ENCODE measurements at regions not wholly inside any gene's neighbourhood (a gene's known extent, or its start where the extent isn't known, plus 50 kb on each side); places are given as distances from the start of the nearest gene placed in this dataset.

DNA sequence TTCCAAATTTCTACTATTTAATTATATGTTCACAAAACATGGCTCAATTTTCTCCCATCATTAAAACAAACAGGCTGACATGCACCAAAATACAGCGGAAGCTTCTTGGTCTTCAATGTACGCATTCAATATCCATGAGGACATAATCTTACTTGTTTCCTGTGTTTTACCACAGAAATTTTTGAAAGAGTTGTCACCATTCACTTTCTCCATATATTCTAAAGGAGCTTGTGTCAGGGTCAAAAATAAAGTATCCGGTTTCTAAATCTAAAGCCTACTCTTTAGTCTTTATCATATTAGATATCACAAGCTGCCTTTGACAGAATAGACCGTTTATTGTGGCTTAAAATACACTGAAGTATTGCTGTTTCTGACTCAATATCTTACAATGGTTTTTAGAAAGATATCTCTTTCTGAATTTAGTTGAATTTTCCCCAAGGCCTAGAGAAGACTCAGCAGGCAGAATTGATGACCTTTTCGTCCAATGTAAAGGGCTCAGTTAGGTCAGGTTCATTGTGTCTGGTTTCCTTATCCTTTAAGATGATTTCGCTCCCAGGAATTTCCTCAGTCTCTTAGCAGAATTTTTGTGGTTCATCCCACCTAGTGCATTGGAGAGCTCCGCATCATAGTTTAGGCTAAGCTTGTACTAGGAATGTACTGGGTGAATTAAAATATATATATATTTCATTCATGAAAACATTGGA, 717.2 kb downstream of the NCAM2 start:
- POLR2A ChIA-PET = no interaction called here
- CTCF ChIA-PET = no interaction called here

DNA sequence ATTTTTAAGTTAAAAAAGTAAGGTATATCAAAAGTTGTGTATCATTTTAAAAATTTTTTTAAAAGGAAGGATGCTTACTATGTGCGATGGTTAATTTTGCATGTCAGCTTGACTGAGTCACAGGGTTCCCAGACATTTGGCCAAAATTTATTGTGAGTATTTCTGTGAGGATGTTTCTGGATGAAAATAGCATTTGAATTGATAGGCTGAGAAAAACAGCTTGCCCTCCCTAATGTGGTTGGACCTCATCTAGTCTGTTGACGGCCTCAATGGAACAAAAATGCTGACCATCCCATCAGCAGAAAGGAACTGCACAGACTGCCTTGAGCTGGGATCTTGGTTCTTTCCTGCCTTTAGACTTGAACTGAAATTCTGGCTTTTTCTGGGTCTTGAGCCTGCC, 724.5 kb downstream of the NCAM2 start:
- ChIA-PET CTCF (no interaction called here), POLR2A (no interaction called here)

GRCh38 chr21:21730512-21730911, 732.3 kb downstream of the NCAM2 start:
- ChIA-PET CTCF (no interaction called here), POLR2A (no interaction called here)

DNA sequence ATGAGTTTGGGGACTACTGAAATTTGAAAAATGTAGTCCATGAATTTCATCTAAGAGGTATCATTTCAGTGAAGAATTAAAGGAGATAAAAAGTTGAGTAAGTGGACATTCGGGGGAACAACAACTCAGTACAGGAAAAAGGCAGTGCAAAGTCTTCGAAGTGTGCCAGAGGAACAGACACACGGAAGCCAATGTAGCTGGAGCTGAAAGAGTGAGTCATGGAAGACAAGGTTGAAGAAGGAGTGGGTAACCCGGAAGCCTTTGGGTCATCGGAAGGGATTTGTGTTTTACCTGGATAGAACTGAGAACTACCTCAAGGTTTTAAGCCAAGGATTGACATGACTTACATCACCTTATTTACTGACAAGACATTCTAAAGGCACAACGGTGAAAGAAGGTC, 733.4 kb downstream of the NCAM2 start:
- CTCF ChIA-PET = no interaction called here

GRCh38 chr21:21734088-21734487, 735.9 kb downstream of the NCAM2 start:
- POLR2A ChIA-PET = no interaction called here

More for the DNA sequence above, 733.4 kb downstream of the NCAM2 start:
- POLR2A ChIA-PET = no interaction called here

GRCh38 chr21:21737186-21737585, 739.0 kb downstream of the NCAM2 start:
- POLR2A ChIA-PET = no interaction called here
- CTCF ChIA-PET = no interaction called here

More at GRCh38 chr21:21734088-21734487, 735.9 kb downstream of the NCAM2 start:
- CTCF ChIA-PET = no interaction called here

GRCh38 chr21:21740207-21740606, 742.0 kb downstream of the NCAM2 start:
- CTCF ChIA-PET = no interaction called here
- POLR2A ChIA-PET = no interaction called here

- ChIA-PET CTCF (no interaction called here), POLR2A (no interaction called here)
Observed at GRCh38 chr21:21750124-21750825, 752.1 kb downstream of the NCAM2 start.

GRCh38 chr21:21751286-21751685, 753.1 kb downstream of the NCAM2 start:
- ChIA-PET POLR2A (no interaction called here), CTCF (no interaction called here)

GRCh38 chr21:21762855-21763254, 764.6 kb downstream of the NCAM2 start:
- ChIA-PET CTCF (no interaction called here), POLR2A (no interaction called here)

DNA sequence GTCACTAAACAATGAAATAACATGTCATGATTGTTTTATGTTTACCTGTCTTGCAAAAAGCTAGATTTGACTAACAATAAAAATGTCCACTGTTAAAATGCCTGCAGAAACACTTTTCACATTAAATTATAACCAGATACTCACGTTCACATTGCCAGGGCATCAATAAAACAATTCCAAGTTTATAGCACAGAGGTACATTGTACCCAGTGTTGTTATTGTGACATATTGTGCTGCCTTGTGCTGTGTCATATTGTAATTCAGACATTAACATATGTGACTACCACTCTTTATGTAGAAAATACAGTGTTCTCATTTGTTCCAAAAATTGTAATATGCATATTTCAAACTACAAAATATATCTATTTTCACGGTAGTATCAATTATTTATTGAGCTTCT, 766.1 kb downstream of the NCAM2 start:
- CTCF ChIA-PET = no interaction called here

DNA sequence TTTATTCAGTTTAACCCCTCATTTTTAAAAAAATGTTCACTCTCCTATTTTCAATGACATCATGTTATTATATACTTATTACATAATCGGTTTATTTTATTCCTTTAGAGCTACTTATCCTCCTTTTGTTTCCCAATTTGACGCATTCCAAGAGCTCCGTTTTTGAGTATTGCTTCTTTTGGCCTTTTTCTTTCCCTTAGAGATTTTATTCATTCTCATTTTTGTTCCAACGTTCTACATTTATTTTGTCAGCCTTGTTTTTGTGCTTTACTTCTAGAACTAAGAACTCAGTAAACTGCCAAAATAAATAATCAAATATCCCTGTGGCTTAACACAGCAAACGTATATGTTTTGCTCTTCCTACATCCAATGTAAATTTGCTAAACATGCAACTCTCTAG, 769.1 kb downstream of the NCAM2 start:
- CTCF ChIA-PET = no interaction called here
- POLR2A ChIA-PET = no interaction called here

More for the DNA sequence above, 766.1 kb downstream of the NCAM2 start:
- POLR2A ChIA-PET = no interaction called here

- CTCF ChIA-PET = no interaction called here
Observed at GRCh38 chr21:21788591-21788990, 790.4 kb downstream of the NCAM2 start.

DNA sequence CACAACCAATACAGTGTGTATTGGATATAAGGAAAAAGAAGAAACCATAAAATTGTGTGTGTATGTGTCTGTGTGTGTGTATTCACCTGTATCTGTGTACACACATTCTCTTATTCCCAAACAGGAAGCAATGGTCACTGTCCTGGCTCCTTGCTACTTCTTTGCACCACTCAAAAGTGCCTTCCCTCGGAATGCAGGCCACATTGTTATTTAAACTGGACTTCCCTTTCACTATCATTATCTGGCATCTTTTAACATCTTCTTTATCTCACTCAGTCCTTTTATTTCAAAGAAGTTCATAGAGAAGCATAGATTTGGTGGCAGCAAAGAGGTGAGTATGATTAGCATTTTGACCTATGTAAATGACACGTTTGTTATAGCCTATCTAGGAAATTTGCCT, 803.7 kb downstream of the NCAM2 start:
- CTCF ChIA-PET = no interaction called here
- POLR2A ChIA-PET = no interaction called here

More at GRCh38 chr21:21788591-21788990, 790.4 kb downstream of the NCAM2 start:
- POLR2A ChIA-PET = no interaction called here

DNA sequence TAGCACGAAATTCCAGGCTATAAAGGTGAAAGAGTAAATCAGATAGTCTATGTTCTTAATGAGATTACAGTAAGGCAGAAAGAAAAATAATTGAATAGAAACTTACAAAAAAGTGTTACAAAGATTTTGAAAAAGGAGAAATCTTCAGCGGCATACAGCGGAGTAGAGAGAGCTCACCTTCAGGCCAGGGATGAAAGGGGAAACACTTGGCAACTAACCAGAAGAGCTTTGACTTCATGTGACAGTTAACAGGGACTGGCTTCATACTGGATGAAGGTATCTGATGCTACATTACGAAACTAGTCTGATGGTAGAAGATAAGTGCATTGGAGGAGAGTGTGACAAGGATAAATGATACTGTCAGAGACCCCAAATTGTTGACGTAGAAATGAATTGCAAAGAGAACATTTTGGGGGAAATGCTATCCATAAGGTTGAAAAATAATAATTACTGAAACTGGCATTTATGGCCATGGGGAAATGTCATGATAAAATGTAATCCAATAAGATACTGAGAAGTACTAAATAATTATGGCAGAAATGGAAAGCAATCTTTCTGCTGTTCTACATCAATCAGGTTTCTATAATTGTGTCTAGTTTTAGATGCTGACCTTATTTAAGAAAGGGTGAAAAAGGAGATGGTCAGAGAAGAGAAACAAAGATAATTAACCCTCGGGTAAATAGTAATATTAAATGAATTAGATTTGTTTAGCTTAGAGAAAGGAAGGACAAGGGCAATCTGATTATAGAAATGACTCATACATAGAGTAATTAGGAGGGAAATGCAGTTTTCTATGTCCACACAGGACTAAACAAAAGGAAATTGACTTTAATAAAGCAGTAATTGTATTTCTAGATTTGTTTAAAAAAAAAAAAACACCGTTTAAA, 808.7 kb downstream of the NCAM2 start:
- POLR2A ChIA-PET = no interaction called here
- CTCF ChIA-PET = no interaction called here

DNA sequence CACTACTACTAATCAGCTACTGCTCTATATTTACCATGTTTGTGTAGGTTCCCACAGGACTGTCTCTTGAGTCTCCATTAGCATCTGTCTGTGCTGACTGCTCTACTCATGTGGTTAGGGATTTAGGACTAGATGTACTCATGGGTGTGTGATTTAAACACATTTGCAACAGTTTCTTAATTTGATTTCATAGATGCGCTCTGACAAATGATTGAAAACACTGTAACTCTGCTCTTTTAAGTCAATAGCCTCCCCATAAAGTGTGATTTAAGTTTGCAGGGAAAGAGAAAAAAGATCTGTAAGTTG, 809.3 kb downstream of the NCAM2 start:
- ChIA-PET CTCF (no interaction called here), POLR2A (no interaction called here)

DNA sequence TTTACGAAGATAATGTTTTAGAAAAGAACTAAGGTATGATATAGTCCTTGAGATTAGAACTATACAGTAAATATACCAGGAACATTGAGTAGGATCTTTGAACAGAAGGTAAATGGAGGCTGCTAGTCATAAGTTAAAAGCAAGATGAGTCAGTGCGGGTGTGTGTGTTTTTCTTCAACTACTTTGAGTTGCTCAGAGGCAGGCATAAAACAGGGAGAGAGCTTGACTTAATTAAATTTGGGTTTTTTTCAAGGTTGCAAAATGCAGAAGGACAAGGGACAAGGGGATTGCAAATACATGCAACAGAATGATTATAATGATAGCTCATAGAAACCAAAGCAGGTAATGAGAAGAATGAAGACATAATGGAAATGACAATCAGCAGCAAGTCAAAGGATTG, 815.1 kb downstream of the NCAM2 start:
- CTCF ChIA-PET = no interaction called here

DNA sequence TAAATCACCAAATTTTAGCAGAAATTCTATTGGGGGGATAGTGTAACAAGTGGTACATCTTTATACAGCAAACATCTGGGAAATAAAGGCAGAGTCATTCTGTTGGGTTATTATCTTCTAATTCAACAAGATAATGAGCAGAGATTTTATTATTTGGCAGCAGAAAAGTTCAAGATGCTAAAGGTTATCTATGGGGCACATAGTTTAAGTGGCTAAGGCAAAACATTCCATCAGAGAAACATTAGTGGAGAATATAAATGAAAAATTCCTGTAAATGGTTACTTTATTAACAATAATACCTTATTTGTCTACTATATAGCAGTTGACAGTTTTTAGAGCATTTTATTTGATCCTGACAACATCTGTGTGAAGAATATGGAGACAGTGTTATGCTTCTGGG, 815.7 kb downstream of the NCAM2 start:
- ChIA-PET CTCF (no interaction called here), POLR2A (no interaction called here)

More for the DNA sequence above, 815.1 kb downstream of the NCAM2 start:
- POLR2A ChIA-PET = no interaction called here

DNA sequence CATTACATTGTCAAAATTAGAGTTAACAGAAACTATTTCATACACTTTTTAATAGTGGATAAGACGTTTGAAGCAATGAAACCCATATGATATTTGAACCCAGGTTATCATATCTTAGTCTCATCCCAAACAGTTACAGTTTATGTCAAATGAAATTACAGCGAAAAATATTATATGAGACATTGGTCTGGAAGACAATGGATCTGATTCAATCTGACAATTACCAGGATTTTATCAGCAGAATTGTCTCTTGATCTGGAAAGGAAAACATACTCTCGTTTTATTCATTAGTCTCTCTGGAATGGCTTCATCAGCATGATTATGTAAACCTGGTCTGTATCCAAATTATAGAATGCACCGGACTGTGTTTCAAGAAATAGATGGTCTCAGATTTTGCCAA, 818.6 kb downstream of the NCAM2 start:
- ChIA-PET CTCF (no interaction called here), POLR2A (no interaction called here)

DNA sequence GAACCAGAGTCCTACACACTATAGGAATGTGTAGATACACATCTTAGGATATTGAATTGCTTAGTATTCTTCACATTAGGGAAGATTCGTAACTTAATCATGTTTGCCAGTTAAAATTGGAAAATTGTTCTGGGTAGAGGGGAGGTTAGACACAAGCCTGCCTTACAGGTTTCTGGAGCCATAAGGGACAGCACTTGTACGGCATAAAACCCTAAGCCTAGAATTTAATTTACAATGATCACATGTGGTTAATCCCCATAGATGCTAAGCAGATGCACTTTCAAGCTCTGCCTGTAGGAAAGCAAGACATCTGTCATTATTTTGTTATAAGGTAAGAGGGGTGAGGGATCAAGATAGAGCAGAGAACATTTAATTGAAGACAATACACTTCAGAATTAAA, 820.7 kb downstream of the NCAM2 start:
- ChIA-PET CTCF (no interaction called here), POLR2A (no interaction called here)

DNA sequence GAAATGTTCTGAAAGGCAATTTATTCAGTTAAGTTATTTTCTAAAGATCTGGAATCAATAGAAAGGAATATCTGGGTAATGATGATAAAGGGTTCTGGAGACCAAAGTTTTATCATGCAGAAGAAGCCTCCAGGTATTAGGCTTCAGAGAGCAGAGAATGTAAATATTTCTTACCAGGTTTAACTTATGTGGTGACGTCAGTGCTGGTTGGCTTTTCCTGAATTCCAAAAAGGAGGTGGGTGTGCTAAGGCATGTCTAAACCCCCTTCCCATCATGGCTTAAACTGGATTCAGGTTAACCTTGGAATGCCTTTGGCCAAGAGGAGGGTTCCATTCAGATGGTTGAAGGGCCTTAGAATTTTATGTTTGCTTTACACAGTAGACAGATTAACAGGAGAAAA, 829.9 kb downstream of the NCAM2 start:
- ChIA-PET POLR2A (no interaction called here), CTCF (no interaction called here)

All from activated CD8-positive, alpha-beta memory T cell treated with anti-CD3 and anti-CD28 coated beads for 36 hours (primary cell).